ENCODE measurements at regions not wholly inside any gene's neighbourhood (a gene's known extent, or its start where the extent isn't known, plus 50 kb on each side); places are given as distances from the start of the nearest gene placed in this dataset.

DNA sequence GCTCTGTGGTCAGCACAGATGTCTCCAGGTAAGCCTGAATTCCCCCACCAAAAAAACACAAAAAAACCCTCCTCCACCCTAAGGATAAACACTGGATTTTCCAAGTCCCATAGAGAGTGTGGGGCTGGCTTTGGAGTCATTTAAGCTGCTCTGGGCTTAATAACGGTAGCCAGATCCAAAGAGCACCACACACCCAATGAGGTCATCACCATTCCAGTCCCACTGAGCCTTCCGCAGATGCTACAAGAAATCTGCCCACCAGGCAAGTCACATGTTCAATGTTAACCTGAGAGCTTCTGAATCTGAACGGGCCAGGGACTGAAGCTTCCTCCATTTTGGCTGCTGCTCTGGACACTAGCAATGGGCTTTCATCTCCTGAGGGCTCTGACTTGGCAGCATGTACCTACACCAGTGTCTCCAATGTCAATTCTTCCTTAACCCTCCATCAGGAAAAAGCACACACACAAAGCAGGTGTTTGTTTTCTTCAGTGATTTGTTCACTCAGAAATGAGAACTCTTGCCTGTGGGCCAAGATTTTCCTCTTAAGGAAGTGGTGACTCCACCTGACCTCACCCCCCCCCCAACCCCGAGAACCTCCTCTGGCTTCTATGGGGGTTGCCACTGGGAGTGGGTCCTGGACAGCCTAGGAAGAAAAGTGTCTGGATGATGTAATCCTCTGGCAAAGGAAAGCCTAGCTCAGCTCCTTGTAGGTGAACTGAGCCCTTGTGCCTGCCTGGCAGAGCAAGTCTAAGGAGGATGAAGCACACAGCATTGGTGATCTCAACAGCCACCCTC lies 220.1 kb downstream of the FOXL1 start:
- DNase-seq (ENCODE audit: low read depth in 2 of 2, low spot score in 1 of 2) = no peak

DNA sequence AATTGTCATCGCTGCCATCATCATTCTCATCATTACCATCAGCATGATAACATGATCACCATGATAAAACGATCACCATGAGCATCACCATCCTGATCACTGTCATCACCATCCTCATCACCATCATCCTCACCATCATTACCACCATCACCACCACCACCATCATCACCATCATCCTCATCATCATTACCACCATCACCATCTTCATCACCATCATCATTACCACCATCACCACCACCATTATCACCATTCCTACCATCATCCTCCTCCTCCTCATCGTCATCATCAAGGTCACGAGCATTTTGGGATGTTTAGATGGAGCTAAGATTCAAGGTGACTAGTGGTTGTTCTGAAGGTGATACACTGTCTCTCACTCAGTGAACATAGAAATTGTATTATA lies 221.0 kb downstream of the FOXL1 start:
- no peak for DNase-seq (ENCODE audit: low read depth in 2 of 2, low spot score in 1 of 2)

DNA sequence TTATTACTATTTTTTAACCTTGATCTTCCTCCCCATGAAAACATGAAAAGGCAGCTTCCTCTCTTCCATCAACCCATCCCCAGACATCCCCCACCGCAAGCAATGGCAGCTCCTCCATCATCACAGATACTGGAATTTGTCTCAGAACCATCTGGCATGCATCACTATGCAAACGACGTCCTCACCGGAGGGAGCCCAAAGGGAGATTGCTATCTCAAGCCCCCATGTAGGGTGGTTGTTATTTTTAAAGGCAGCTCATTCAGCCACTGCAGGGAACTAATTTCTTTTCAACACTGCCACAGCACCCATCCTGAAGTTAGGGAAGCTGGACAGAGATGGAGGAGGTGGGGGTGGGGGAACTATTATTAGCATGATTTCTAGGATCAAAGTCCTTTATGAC lies 222.5 kb downstream of the FOXL1 start:
- no peak for DNase-seq (ENCODE audit: low read depth in 2 of 2, low spot score in 1 of 2)

DNA sequence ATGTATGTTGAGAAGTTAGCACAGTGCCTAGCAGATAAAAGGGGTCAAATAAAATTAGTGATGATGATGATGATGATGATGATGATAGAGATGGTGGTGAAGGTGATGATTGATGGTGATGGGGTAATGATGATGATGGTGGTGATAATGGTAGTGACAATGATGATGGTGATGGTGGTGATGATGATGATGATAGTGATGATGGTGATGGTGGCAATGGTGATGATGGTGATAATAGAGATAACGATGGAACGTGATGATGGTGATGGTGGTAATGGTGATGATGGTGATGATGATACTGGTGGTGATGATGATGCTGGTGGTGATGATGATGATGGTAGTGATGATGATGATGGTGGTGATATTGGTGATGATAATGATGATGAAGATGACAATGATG lies 223.7 kb downstream of the FOXL1 start:
- no peak for DNase-seq (ENCODE audit: low read depth in 2 of 2, low spot score in 1 of 2)

DNA sequence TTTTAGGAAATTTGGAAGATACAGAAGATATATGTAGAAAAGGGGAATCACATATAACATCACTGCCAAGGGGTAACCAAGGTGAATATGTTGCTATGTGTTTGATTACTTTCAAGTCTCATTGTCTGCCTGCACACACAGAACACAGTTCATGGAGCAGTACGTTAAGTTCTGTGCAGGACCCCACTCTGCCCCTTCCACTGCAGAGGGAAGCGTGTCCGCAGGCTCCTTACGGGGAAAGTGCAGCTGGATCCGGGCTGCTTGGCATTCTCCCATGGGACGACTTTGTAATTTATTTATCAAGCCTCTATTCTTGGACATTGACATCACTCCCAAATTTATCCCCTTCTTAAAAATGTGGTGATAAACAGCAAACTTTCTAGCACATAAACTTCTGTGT lies 226.8 kb downstream of the FOXL1 start:
- no peak for DNase-seq (ENCODE audit: low read depth in 2 of 2, low spot score in 1 of 2)

DNA sequence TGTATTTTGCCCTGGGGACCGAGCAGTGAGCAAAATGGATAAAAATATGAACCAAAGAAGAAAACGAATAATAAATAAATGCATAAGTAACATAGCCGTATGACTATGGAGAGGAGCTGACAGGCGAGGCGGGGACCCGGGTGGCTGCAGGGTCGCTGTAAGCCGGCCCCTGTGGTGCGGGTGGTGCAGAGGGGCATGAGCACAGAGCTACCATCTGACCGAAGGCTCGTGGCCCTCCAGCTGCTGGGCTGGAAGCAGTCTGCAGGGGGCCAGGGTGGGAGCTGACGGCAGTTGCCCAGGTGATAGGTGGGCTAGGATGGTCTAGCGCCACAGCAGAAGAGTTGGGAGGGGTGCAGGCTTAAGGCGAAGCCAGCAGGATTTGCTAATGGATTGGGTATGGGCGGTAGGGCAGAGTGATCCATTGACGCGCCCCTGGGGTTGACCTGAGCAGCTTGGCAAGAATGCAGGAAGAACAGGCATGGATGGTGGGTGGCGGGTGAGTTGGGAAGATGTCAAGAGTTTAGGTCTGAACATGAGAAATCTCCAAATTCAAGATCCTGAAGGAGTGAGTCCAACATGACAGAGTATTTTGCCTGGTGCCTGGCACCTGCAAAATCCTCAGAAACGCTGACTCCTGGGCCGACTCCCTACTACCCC lies 228.0 kb downstream of the FOXL1 start:
- no peak for DNase-seq (ENCODE audit: low read depth in 2 of 2, low spot score in 1 of 2)

DNA sequence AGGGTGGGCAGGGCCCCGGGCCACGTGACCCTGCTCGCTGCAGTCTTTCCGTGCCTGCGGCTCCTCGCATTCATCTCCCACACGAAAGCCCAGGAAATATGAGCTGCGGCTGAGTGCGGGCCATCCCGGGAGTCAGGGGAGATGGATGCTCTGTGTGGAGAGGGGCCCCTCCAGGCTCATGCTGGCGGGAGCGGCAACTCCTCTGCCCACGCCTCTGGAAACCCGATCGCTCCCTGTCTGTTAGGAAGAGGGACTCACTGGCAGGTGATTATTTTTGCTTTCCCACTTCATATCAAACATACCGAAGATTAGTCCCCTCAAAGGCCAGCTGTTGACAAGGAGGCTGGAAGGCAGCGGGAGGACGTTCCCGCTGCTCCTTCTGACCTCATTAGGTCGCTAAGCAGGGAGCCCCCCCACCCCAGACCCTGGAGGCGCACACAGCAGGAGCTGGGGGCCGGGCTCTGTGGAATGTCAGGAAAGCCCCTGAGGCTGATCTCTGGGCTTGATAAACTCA lies 228.5 kb downstream of the FOXL1 start:
- no peak for DNase-seq (ENCODE audit: low read depth in 2 of 2, low spot score in 1 of 2)

DNA sequence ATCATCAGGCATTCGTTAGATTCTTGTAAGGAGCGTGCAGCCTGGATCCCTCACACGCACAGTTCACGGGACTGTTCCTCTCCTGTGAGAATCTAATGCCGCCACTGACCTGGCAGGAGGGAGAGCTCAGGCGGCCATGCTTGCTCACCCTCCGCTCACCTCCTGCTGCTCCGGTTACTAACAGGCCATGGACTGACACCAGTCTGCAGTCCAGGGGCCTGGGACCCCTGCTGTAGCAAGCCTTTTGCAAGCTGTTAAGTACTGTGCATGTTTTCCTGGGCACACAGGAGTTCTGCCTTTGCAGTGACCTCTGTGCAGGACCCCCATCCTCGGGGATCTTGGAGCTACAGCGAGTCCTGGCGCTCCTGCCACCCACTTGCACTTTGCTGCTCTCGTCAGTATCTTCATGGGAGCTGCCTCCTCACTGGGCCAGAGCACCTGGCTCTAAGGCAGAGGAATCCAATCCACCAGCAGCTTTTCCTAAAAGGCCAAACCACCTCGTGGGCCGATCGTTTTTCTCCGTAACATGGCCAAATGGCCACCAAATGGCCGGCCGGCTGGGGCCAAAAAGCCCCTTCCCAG lies 230.6 kb downstream of the FOXL1 start:
- no peak for DNase-seq (ENCODE audit: low read depth in 2 of 2, low spot score in 1 of 2)

DNA sequence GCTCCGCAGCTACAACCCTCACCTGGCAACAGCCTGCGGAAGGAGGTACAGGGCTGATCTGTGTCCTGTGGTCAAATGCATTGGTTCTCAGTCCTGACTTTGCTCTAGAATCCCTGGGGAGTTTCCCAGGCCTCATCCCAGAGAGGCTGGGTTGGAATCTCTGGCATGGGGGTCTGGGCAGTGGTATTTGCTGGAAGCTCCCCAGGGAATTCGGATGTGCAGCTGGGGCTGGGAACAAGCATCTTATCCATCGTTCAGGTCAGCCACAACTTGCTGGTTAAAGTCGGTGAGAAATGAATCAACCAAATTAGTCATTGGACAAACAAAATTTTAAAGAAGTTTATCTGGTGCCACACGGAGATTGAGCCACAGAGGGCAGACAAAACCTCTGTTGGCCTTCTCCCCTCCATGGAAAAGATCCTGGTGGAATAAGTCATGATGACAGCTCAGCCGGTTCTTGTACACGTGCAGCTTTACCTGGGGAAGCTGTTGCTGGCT lies 231.2 kb downstream of the FOXL1 start:
- no peak for DNase-seq (ENCODE audit: low read depth in 2 of 2, low spot score in 1 of 2)

DNA sequence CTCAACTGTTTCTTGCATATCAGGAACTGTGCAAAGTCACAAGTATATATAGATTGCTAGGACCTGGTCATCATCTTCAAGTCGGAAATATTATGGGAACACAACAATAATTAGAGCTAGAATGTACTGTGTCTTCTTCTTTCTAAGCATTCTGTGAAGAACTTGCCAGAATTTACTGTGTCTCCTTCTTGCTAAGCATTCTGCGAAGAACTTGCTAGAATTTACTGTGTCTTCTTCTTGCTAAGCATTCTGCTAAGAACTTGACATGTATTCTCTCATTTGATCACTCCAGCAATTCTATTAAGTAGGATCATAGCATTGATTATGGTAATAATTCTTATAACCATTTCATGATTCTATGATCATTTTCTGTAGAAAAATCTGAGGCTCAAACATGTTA lies 231.7 kb downstream of the FOXL1 start:
- no peak for DNase-seq (ENCODE audit: low read depth in 2 of 2, low spot score in 1 of 2)

DNA sequence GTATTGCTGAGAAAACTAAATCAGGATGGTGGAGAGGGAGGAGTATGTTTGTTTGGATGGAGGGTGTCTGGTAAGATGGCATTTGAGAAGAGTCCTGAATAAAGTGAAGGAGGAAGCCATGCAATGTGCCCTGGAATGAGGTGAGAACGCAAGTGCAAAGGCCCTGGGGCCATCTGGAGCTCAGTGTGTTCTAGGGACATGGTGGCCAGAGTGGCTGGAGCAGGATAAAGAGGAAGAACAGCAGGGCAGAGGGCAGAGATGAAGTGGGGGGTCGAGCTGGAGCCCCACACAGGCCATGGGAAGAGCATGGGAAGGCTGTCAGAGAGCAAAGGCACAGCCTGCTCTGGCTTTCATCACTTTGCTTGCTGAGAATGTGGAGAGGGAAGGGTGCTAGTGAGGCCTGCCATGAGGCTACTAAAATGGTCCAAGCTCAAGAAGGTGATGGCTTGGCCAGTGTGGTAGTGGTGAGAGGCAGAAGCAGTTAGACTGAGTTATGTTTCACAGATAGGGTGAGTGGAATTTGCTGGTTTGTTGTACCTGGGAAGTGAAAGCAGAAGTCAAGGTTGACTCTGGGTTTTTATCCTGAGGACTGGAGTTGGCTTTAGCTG lies 234.1 kb downstream of the FOXL1 start:
- no peak for DNase-seq (ENCODE audit: low read depth in 2 of 2, low spot score in 1 of 2)

DNA sequence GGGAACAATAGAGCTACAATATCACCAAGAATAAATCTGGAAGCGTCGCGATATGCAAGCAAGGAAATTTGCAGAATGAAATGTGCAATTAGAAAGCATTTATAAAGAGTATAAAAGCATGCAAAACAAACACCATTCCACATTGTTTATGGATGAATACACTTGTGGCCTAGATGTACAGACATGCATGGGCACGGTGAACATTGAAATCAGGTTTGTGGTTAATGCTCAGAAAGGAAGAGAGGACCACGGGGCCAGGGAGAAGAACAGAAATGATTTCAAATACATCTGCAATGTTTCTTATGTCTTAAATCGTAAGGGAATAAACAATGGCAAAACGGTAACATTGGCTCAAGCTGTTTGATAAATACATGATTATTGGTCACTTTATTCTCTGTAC lies 235.9 kb downstream of the FOXL1 start:
- no peak for DNase-seq (ENCODE audit: low read depth in 2 of 2, low spot score in 1 of 2)

DNA sequence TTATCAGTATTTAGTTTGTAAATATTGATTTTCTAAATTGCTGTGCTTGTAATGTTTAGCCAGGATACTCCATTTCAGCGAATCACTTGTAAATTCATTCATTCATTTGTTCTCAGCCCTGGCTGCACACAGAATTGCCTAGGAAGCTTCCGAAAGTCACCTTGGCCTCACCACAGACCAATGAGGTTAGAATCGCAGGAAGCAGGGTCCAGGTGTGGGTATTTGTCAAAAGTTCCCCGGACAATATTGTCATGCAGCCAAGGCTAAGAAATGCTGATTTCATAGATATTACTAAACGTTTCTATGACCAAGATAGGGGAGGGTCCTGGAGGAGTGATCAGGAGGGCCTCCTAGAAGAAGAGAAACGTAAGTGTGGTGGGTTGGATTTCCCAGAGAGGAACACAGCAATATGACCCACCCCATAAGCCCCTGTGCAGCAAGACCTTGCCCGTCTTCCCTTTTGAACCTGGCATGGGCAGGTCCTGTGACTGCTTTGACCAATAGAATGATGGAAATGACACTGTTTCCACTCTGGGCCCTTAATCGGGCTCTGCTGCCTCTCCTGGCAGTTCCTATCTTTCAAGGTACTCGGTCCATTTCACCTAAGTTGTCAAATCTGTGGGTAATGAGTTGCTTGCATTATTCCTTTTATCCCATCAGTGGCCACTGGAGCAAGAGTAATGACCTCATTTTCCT lies 238.7 kb downstream of the FOXL1 start:
- DNase-seq (ENCODE audit: low read depth in 2 of 2, low spot score in 1 of 2) = no peak

DNA sequence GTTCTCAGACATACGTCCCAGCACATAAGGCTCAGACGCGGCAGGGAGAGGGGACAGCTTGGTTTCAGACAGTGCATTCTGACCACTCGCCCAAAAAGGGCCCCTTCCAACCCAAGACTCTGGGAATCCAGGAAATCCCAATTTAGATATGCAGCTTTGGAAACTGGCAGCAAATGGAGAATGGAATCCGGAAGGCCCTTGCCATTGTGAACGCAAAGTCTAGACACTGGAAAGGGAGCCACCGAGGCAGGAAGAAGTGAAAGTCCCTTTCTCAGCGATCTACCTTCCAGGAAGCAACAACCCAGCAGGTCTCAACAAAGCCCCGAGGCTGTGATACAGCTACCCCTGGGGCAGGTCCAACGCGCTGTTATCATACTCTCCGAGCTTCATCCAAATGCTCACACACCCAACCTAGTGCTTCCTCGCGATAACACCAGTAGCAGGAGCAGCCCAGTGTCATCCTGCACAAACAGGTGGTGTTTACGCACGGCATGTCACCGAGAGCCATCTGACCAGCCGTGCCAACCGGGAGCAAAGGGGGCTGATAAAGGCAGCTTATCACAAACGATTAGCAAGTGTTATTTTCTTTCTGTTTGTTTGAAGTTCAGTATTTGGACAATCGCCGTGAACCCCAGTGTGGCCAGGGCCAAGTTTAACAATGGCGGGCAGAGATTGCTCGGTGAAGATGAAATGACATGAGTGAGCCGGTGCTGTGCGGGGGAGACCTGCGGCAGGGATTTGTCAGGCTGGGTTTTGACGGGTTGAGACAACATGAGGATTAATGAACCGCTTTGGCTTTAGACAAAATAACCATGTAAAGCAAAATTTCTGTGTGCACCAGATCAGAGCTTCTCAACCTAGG lies 240.6 kb downstream of the FOXL1 start:
- no peak for DNase-seq (ENCODE audit: low read depth in 2 of 2, low spot score in 1 of 2)

DNA sequence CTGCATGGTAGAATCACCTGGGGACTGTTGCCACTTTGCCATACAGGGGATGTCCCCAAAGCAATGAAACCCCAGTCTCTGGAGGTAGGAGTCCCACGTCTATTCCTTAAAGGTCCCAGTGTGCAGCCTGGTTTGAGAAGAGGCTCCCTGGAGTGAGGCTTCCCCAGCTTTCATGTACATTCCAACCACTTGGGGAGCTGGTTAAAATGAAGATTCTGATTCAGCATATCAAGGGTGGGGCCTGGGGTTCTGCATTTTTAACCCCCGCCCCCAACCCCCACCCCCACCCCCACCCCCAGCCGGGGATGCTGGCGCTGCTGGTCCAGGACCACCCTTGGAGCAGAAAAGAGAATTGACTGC lies 241.2 kb downstream of the FOXL1 start:
- no peak for DNase-seq (ENCODE audit: low read depth in 2 of 2, low spot score in 1 of 2)

DNA sequence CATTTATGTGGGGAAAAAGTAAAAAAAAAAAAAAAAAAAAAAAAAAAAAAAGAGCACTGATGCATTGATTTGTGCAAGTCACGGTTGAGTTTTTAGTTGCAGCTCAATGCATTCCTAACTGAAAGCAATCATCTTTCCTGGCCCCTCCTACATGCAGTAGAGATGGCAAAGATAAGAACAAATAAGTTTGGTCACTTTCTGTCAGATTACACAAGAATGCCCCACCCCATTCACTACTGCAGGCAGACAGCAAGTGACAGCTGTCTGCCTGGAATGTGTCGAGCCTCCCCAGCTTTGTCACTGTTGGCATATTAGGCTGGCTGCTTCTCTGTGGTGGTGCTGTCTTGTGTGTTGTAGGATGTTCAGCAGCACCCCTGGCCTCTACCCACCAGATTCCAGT lies 243.5 kb downstream of the FOXL1 start:
- no peak for DNase-seq (ENCODE audit: low read depth in 2 of 2, low spot score in 1 of 2)

DNA sequence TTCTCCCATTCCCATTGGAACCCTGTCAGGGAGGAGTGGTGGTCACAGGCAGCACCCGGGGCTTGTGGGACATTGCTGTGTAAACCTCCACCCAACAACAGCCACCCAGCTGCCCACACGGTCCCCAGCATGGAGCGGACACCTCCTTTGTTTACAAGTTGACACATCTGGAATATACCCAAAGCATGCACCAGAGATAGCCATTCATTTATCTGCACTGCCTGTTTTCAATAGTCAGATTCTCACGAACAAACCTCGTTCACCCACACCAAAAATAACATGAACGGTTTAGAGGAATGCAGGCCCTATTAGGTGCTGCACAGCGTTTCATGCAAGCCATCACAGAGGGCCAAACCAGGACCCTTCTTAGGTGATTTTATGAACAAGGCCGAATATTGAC lies 244.8 kb downstream of the FOXL1 start:
- no peak for DNase-seq (ENCODE audit: low read depth in 2 of 2, low spot score in 1 of 2)

DNA sequence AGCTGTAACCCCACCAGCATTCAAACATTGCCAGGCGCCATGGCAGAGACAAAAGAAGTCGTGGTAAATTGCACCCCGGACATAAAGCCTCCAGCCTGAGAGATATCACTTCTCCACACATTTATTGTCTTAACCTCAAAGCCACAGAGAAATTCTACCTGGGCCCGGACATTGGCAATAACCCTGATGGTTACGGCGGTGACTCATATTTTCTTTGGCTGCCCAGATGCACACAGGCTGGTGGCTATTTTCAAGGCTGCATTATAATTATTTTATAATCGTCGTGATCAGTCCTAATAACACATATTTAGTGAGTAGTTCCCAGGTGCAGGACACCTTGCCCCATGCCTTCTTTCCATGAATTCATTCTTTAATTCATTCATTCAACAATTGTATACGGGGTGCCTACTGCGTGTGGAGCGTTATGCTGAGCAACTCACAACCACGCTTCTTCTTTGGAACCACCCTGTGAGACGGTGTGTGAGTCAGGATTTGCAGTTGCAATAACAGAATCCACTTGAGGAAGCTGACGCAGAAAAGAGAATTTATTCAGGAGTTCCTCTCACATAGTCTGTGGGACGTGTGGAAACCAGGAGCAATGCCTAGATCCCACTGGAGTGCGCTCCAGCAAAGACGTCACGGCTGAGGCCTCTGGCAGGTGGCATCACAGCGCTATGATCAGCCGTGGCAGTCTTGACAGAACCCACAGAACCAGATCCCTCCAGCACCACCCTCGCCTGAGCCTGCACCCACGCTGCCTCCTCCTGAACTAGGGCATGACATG lies 245.7 kb downstream of the FOXL1 start:
- no peak for DNase-seq (ENCODE audit: low read depth in 2 of 2, low spot score in 1 of 2)

DNA sequence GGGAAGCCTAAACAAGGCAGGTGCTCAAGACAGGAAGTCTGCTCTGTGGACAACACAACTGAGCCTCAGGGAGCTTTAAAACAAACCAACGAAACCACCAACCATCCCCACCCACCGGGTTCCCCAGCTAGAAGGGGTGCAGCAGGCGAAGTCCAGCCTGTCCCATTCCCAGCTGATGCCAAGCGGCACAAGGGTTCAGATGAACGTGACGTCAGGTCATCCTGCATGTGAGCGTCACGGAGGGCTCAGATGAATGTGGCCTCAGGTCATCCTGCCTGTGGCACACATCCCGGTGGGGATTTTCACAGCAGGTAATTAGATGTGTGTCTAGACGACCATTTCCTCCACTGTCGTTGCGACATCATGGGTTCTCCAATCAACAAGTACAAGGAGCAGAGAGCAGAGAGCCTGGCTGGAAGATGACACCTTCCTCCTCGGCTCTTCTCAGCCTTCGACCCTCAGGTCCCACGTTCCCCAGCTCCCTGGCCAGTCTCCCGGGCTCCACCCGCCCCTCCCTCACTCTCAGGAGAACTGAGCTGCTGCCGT lies 246.5 kb downstream of the FOXL1 start:
- DNase-seq (ENCODE audit: low read depth in 2 of 2, low spot score in 1 of 2) = no peak

Measured in stimulated activated CD8-positive, alpha-beta memory T cell treated with anti-CD3 and anti-CD28 coated beads, Interleukin-4, amount 100 ng/mL, for 4 hours (primary cell).